NCI-H2107 (cell line): ENCODE measurements at regions not wholly inside any gene's neighbourhood (a gene's known extent, or its start where the extent isn't known, plus 50 kb on each side); places are given as distances from the start of the nearest gene placed in this dataset.

Experiments
- DNase-seq: peaks from one replicate; lab custom pipeline; 2025; lab: John Stamatoyannopoulos, UW

DNA sequence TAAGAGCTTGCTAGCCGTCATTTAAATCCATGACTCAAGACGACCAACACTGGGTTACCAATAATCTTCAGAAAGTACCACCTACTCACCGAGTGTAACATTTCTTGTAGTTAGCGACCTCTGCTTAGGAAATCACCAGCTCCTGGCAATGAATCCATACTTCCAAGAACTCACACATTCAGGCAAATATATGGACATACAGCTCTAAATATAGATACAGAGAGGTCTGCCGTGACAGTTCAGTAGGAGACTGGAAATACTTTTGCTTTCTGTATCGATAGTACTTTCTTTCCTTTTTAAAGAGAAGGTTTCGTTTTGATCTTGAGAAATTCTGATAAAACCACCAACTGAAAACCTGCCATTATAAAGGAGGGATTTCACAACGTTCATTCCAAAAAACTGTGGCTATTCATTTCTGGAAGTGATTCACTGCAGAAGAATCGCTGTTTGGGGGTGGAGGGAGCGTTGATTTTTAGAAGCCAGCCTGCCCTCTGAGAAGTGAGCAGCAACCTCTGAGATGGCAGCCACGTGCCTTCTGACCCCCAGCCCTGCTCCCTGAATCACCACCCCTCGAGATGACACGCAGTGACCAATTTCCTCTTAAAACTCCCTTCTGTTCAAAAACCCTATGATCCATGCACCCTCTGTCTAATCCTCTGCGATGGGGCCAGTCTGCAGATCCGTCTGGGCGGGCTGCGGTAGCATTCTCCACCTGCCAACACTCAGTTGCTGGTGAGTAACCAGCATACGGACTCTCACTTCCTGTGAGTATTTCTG is 179.0 kb upstream of the KLF14 start:
- DNase-seq: peak; percentile 27

DNA sequence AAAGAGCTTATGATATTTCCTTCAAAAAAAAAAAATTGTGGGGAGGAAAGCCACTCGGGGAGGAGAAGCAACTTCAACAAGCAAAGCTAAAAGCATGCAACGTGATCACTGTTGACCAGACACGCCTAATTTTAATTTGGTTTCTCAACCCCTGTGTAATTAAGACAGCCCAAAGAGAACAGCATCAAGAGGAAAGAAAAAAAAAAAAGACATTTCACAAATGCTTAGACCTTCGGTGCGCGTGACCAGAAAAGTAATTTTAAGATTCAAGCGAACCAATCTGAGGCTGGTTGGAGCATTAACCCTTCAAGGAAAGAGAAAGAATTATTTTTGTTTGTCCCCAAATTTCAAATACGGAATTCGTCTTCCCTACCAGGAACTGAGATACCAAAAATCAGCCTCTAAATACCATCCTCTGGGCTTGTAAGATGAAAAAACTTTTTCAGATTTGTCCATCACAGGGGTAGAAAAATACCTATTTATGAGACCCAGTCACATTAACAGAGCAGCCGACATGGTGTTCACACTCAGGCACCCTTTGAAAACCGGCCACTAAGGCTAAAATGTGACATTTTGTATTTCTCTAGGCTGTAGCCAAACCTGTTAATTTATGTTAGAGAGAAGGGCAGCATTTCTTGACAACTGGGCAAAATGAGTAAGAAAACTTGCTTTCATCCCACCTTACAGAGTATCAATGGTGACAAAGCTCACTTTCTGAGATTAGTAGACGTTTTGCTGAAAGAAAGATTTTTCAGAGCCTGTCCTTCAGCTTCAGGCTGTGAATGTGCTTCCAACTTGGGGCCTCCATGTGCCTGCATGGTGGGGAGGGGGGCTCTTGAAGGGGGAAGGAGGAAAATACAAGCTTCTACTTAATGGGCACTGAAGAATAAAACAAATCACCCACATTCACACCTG is 179.9 kb upstream of the KLF14 start:
- no peak for DNase-seq

DNA sequence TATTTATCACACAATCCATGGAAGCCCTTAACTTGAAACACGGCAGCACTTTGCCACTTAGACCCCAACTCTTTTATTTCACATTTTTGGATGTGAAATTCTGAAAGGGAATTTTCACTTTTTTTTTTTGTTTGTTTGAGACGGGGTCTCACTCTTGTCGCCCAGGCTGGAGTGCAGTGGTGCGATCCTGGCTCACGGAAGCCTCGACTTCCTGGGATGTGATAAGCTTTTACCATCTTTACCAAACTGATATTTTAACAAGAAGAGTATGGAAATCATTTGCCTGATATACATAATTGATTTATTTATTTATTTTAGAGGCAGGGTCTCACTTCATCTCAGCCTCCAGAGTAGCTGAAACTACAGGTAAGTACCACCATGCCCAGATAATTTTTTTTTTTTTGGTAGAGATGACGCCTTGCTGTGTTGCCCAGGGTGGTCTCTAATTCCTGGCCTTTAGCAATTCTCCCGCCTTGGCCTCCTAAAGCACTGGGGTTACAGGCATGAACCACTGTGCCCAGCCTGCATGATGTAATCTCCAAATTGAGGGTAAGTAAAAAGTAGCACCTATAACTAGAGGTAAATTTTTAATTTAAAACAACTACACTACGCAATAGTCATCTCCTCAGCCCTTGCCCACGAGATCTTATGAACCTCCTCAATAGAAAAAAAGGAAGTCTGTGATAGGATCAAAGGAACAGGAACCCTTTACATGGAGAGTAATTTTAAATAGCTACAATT is 180.7 kb upstream of the KLF14 start:
- no peak for DNase-seq

DNA sequence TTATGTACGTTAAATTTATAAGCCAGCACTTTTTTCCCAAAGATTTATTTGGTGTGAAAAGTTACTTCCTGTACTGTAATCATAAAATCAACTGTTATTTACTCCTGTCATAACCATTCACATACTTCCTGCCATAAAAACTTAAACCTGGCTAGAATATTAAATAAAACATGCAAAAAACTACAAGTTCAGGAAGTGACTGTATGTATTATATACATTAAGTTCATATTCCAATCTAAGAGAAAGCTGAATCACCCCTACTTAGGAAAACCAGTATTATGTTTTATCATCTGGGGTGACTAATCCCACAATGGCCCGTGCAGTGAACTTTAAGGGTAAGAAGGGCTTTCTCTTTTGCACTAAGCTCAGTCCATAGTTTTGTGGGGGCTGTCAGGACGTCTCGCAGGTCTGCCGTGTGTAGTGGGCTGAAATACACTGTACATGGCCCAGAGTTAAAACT is 183.7 kb upstream of the KLF14 start:
- no peak for DNase-seq

DNA sequence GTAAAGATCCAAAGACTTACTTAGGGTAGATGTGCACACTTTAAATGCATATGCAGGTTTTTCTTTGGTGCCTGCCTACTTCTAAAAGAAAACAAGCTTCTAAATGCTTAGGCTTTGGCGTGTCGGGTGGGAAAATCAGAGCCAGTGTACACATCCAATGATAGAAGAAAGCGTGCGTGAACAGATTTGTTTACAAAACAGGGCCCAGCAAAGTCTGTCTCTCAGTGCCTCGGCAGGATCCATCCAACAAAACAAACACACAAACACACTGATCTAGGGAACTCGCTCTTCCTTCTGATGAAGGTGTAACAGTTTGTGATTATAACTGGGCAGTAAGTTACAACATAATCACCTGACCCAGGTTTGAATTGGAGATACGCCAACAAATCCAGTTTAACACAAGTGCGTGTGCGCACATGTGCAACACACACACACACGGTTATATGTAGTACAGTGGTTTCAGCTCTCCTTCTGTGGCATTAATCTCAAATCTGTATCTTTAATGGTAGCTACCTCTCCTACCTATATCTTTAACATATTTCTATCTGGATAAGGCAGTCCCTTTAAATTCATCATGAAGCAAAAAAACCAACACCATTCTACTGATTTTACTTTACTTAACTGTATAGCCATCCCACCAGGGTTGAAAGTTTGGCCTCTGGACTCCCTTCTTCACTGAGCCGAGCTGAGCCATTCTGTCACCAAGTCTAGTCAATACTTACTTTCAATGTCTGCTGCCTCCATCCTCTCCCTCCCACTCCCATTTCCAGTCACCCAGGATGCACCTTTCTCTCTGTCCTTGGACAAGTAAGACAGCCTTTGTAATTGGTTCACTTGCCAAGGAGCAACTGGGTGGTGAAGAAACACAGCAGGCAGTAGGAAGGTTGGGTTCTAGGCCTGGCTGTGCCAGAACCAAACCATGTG is 184.4 kb upstream of the KLF14 start:
- no peak for DNase-seq

DNA sequence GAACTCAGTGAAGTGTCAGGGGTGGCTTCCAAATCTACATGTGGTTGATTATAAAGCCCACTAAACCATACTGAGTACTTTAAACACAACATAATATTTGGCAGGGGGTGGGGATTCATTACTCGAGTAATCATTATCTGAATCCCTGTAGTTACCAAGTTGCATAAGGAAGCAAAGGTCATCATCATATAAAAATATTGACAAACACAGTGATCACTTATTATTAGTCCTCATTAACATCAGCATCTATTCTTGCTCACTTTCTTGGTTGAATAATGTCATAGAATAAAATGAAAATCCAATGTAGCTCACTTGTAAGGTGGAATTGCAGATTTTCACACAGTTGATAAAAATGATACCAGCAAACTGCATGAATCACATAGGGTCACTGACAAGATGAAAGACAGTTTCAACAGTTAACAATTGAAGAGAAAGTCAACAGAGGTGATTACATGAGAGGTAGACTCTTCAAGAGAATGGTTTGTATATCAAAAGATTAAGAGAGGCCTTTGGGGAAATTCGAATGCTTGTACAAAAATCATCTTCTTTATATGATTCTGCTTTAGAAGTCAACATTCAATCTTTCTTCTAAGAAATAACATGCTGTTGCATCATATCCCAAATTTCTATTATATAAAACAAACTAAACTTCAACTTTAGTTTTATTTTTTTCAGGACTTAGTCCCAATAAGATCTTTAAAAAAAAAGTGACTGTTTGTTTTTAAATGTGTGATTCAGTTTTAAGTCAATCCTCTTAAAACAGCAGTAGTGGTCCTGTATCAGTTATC is 185.5 kb upstream of the KLF14 start:
- no peak for DNase-seq

DNA sequence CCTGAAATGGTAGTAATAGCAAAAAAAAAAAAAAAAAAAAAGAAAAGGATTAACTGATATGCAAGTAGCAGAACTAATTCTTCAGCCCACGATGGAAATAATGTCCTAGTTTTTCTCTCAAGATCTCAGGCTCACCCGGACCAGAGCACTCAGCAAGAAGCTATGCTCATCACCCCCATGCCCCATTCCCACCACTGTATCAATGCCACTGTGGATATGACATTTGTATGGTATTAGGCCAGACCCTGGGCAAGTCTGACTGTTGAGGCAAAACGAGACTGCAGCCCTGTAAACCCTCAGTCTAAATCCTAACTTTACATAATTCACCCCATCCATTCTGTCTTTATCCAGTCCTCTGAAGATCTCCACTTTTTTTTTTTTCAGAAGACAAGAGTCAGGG is 186.1 kb upstream of the KLF14 start:
- no peak for DNase-seq

DNA sequence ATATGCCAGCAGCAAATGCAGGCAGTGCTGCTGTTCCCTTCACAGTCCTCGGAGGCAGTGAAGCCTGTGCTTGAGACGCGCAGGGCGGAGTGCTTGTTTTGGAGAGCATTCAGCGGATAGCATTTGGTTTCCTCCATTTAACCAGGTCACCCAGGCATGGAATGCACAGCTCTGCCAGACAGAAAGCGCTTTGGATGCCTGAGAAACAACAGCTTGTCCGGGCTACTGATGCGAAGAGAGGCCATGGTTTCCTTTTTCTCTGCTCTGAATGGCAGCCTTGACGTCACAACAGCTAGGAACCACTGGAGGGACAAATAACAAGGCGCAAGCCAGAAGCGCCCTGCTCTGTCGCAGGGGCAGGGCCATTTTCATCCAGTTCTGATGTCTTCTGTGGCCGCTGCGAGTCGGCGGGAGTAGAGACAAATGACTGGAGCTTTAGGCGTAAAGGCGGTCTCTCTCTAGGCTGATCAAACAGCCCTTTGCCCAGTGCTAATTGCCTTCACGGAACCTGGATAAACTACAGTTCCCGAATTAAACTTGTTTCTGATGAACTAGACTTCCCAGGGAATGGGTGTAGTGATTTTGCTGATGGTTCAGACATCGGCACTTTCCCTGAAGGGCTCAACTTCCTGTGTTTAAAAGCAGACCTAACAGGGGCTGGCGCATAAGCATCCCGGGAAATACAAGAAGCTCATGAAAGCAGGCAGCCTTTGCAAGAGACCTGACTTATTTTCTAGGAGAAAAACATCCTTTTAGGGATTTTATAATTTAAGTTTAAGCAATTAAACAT is 187.6 kb upstream of the KLF14 start:
- DNase-seq: peak; percentile 83

DNA sequence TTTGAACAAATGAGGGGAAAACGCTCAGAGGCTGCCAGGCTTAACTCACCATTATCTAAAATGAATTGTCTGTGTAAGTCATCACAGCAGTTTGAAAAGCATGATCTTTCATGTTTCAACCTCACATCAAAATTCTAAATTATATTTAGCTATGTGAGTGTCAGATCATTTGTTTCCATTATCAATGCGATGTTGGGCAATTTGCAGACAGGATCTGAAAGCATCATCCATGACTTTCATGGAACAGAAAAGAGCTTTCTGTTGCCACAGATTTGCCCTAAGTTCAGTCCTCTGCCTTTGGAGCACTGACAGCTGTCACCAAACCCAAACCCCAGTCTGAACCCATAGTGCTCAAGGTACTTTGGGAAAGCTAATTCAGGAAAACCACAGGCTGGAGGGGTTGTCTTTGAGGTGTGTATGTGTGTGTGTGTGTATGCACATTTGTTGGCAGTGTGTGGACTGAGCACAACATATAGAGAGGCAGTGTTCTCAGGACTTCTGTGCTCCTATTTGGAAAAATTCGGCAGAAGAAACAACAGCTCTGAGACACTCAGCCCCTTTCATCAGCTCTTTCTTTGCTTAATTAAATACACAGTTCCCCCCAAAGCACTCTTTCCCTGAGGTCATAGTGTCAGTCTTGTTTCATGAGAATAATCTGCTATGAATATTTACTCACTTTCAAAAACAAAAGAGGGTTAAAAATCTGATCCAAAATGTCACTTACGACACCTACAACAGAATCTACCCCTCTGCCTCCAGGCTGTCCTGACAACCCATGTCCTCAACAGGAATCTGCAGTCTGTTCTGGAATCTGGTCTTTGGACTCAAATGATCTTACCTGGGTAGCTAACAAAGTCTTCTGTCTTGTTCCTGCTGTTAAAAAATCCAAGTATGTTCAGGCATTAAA is 188.5 kb upstream of the KLF14 start:
- no peak for DNase-seq

DNA sequence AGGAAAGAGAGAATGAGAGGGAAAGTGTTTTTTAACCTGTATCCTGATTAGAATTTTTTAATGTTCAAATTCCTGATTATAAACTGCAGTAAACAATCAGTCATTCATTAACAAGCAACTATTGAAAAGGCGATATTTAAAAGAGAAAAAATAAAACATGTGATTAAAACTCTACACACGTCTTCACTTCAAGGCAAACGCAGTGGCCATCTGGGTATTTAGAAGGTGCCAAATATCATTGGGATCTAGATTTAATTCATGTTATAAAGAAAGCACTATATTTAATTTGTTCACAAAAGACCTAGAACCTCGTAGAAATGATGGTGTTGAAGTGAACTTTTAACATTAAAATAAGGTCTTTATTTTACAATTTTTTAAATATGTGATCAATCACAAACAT is 189.4 kb upstream of the KLF14 start:
- DNase-seq: no peak

DNA sequence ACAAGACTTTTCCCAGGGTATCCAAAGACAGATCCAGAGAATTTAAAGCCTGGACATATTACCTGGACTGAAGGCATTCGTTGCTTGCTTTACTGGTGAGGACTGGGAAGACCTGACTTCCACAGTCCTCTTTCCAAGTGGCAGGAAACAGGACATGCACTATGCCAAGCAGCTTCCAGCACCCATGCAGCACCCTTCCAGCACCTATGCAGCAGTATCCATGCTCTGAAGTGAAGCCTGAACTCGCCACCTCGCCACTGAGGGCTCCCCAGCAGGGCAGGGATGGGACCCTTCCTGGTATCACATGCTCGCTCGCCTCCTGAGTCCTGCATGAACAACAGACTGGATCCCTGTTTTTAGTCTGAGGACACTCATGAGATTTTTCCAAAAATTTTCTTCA is 189.9 kb upstream of the KLF14 start:
- DNase-seq: no peak

DNA sequence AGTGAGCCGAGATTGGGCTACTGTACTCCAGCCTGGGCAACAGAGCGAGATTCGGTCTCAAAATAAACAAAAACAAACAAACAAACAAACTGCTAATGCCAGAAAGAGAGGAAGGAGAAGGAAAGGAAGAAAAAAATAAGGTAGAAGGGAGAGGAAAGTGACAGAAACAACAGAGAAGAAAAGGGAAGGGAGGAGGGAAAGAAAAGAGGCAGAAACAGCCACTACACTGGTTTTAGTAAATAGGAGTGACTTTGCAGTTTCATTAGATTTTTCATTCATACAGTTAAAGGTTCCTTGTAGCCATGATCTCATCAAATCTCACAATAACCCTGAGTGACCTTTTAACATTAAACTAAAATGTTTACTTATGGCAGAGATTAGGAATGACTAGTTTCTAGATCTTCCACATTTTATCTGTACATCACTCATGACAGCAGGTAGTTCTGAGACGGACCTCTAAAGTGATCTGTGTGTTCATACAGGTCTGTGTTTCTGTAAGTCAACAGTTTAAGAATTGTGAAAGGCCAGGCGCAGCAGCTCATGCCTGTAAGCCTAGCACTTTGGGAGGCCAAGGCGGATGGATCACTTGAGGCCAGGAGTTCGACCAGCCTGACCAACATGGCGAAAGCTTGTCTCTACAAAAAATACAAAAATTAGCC is 191.3 kb upstream of the KLF14 start:
- no peak for DNase-seq

DNA sequence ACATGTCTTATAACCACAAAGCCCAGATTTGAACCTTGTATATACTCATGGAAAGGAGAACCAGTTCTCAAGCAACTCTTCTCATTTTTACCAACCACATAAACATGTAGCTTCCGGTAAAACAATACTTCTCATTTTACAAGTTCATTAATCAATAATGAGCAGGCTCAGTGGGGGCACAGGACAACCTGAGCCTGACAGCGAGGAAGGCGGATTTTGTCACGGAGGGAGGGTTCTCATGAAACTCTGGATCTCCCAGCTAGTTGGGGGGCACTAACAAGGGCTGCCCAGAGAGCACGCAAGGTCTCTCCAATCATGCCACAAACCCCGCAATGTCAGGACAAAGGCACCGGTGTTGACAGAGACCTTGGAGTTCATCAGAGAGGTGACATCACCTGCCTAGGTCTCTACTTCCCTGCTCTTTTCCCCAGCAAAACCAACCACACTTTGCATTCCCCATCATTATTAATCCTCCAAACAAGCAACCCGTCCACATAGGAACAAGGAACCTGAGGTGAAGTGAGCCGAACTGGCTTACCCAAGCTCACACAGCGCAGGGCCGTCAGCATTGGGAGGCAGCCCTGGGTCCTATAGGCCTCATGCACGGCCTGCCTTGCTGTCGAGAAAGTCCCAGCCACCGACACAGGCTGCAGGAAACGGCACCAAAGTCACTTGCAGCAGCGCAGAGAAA is 192.1 kb upstream of the KLF14 start:
- no peak for DNase-seq

DNA sequence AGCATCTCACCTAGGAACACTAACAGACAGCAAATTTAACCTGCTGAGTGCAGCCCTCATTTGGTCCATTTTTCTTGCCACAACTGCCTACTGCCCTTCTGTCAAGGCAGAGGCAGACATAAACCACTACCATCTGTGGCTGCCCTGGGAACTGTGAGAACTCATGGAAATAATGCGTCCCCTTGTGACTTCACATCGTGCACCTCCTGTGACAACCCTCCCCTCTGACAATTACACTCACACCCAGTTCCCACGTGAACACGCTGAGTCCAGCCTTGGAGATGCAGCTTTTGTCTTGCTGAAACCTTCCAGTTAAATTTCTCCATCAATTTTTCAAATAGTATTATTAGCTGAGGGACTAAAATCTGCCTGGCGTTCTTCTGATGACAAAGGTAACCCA is 193.1 kb upstream of the KLF14 start:
- no peak for DNase-seq

DNA sequence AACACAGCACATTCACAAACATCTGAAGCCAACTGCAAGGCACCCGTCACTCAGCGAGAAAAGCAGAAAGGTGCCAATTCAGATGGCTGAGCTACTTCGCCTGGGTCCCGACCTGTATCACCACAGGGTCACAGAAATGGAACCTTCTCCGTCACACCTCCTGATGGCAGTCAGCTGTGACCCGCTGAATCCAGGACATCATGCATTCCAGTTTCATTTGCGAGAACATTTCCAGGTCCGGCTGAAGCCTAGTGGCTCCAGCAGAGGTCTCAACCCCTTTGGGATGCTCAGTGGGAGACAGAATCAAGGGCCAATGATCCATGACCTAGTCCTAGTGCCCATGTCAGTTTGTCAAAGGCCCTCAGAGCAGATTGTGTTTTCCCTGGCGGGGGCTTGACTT is 193.6 kb upstream of the KLF14 start:
- no peak for DNase-seq

DNA sequence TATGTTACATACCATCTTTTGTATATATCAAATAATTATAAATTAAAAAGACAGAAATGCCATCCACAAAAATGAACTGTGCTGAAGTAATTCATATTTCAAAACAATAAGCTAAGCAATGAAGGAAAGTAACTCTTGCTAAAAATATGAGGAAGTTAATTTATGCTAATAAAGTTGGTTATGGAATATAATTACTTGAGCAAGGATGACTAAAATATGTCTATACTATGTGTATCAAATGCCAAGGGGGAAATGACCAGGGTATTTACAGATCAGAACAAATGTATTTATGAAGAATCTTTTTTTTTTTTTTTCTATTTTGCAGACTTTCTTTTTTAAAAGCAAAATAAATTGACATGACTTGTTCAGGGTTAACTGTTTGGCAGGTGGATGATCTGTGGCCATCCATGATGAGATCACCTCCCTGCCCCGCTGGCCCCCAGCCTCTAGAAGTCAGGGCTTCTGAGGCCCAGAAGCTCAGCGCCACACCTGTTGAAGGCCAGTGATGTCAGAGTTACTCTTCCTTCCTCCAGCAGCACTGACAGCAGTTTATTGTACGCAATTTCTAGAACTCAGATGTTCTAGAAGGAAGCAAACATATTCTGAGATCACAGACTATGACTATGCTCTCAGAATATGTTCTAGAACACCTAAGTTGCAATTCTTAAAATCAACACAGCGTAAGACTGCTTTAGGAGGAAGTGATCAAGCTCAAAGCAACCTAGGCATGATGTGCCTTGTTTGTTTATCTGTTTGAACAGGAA is 196.1 kb upstream of the KLF14 start:
- DNase-seq: no peak

DNA sequence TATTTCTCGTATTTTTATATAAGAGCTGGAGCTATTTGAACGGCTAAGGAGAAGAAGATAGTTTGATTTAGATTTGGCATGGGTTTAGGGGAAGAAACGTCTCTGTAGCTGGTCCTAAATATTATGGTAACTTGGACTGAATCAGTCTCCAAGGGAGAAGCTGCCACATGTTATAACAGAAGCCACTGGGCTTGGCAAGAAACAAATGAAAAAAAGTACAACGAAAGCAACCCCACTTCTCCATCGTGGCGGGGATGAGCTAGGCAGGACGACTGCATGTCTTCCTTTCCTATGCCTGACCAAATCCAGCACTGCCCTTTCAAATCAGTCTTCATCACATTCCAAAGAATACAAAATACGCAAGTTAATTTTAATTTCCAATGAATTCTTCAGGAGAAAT is 196.7 kb upstream of the KLF14 start:
- DNase-seq: no peak
